SIG-M5 treated with dmso at 0.1 percent for 504 hours (cell line): ENCODE measurements at regions not wholly inside any gene's neighbourhood (a gene's known extent, or its start where the extent isn't known, plus 50 kb on each side); places are given as distances from the start of the nearest gene placed in this dataset.

Experiments
- DNase-seq: peaks from one replicate; lab custom pipeline; 2025; ENCODE audit not compliant: unreplicated experiment; lab: John Stamatoyannopoulos, UW

DNA sequence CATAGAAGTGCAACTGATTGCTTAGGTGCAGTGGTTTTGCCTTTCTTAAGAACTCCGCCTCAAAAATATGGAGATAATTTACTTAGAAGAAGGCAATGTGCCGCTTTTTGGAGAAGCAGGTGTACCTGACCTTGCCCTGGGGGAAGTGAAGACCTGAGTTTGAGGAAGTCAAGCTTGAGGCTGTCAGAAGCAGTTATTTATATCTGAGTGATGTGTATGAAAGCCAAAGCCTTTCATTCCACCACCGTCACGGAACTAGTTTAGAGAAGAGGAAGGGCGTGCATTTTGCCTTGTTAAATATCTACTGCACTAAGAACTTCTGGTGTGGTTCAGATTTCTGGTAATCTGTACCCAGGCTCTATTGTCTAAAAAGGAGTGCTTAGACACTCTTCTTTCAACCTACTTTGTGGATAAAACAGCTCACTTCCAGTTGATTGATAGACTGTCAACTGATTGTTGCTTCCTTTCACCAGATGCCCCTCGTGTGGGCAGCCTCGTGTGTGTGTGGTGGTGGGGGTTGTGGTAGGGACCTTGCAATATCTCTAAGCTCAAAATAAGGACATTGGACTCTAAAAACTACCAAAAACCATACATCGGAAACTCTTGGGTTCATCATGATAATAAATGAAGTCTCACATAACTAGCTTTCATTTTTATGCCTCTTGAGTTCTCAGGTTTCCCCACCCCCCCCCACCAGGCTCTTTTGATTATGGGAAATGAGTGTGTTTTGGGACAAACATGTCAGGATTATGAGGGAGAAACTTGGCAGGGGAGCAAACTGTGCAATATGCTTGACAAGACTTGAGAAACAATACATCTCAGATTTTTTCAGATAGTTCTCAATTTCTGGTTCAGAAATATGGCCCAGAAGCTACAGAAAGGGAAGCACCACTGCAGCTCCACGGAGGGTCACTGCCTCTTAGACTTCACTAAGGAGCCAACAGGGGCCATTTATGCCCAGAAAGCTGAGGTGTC lies 78.6 kb downstream of the ARF6 start:
- peak; percentile 47 for DNase-seq

DNA sequence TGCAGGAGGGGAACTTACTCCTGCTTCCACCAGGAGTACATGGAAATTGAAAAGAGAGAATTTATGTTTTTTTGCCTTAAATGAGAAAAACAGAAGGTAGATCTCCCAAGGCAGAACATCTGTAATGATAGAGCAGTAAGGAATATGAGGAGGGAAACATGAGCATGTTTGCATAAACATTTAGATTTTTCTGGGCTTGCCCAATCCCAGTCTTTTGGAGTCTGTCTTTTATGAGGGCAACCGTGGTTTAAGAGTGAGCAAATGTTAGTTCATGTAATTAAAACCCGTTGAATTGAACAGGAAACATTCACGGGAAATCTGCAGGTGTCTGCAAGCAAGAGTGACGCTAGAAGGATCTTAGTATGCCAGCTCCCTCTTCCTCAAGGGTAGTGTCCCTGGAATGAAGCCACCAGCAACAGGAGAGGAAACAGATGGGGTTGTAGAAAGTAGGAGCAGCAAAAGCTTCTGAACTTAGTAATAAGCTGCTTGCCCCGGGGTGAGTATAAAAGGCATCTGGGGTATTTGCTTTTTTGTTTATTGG lies 79.3 kb downstream of the ARF6 start:
- DNase-seq, result no peak

GRCh38 chr14:49972823-49973222 lies 79.9 kb downstream of the ARF6 start:
- peak; percentile 7 for DNase-seq

GRCh38 chr14:49975276-49975675 lies 82.4 kb downstream of the ARF6 start:
- no peak for DNase-seq

DNA sequence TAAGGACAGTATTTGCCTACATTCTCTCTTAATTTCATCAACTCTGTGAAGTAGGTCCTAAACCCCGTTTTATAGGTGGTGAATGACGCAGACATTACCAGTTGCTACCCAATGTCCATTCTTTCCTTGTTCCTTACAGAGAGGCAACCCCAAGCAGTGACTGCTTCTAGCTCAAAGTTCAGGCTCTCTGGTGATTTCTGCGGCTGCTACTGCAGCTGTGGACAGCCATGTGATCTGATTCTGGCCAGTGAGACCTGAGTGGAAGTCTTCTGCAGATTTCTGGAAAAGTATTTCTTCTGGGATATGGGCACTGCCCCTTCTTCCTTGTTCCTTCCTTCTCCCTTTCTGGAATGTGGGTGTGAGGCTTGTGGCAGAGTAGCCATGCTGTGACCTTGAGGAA lies 82.9 kb downstream of the ARF6 start:
- no peak for DNase-seq

DNA sequence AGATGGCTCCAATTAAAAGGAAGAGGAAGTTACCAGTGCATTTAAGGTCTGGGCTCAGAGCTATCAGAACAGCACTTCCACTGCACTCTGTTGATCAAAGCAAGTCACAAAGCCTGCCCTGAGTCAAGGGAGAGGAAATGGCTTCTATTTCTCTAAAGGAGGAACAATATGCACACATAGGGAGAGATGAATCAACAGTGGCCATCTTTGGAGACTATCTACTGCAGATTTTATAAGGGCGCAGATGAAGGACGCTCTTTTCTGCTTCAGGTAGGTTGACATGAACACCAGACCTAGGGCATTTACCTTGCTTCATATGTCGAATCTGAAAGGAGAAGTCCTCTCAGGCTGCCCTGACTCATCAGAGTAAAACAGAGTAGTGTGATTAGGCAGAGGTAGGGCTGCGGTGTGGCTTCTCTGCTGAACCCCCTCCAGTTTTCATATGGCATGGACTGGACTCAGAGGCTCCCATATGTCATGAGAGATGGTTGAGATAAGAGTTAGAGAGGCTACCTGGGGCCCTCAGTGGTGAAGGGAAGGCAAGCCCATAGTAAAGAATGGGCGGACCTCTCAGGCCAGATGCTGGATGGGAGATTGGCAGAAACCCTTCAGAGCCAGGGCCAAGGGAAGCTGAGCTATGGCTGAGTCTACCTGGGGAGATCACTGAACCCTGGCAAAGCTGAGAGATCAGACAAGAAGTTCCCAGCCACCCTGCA lies 84.4 kb downstream of the ARF6 start:
- peak; percentile 44 for DNase-seq

GRCh38 chr14:49980027-49980426 lies 87.1 kb downstream of the ARF6 start:
- no peak for DNase-seq

- no peak for DNase-seq
Observed at GRCh38 chr14:49982082-49982481, 89.2 kb downstream of the ARF6 start.

DNA sequence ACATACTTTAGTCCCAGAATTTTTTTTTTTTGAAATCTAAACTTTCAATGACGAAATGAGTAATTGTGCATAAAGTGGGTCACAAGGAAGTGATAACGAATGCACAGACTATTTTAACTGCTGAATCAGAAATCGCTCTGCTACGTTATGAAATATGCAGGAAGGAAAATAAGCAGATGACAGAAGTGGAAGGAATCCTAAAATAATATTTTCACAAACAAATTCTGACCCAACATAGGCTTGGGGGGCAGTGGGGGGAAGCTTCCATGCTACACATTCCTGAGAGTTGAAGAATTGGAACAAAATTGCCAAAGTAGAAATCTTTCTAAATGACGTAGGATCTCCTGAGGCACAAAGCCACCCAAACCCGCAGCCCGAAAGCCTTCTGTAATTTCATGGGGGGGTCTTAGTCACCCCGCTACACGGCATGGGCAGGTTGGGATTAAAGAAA lies 89.6 kb downstream of the ARF6 start:
- DNase-seq, result no peak

- no peak for DNase-seq
Observed at GRCh38 chr14:49984424-49984823, 91.5 kb downstream of the ARF6 start.

DNA sequence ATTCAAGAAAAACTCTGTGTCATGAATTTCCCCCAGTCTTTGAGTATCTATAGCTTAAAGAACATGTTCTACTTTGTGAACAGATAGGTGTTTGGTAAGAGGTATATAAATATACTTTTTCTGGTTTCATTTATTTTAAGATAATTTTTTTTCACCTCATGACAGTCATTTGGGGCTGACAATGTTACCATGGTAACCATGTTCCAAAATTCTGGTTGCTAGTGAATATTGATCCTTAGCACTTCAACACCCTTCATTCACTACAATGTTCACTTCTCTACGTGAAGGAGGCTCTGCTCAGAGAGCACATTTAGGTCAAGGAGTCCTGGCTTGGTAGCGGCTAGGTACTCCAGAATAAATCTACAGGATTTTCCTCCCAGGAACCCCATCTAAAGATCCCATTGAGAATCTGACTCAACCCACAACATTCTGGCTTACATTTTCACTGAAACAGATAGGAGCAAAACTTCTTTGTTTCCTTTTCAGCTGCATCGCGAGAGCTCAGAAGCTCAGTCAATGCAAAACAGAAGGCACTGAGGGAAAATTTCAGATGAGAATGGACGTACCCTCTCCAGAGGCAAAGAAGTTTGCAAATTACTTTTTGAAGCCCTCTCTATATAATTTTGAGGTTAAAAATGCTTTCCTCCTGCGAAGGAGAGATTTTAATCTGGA lies 93.6 kb downstream of the ARF6 start:
- DNase-seq, result no peak

DNA sequence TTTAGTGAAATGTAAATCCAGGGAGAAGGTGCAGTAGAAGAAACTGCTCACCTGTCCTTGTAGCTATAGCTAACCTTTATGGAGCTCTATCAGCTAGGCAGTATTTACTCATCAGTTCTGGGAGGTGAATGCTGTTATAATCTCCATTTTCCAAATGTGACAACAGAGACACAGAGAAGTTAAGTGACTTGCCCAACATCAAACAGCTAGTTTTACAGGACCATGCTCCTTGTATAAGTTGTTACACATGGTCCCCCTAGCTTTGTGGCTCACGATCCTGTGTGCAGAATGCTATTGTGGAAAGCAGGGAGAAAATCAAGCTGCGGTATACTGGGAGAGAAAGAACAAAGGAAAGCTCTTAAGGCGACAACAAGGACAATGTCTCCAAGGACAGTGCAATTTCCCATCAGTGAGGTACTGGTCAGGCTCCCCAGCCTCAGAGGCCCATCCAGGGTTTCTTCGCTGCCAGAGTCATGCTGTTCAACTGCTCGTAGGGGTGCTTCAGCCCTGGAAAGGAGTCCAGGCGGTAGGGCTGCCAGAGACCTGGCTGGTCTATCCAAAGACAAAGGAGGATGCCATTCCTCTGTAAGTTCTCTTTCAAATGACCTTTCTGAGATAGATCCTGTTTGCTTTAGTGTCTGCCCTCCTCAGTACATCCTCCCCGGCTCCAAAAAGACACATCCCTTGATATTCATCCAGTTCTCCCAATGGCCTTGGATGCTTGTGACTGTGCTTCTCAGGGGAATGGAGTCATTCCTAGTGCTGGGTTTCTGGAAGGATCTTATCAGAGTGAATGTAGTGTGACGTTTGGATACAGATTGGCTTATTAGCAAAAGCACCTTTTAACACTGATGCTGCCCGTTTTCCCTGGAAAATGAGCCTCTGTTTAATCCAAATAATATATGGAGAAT lies 95.5 kb downstream of the ARF6 start:
- no peak for DNase-seq

DNA sequence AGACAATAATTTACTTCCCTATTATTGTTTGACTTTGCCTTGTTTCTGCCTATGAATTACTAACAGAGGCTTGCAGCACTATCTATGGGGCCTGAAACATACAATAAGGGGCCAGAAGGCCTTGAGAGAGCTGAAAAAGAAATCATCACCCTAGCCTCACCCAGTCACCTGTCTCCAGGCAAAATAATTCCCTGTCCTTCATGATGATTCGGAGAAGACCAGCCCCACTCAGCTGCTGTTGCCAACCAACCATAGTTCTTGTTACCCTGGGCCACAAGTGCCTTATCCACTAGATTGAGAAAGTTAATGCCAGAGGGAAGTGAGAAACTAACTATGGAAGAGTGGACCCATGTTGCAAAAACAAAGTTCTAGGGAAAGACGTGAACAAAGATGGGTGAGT lies 97.1 kb downstream of the ARF6 start:
- DNase-seq, result no peak

- no peak for DNase-seq
Observed at GRCh38 chr14:49991491-49991890, 98.6 kb downstream of the ARF6 start.

DNA sequence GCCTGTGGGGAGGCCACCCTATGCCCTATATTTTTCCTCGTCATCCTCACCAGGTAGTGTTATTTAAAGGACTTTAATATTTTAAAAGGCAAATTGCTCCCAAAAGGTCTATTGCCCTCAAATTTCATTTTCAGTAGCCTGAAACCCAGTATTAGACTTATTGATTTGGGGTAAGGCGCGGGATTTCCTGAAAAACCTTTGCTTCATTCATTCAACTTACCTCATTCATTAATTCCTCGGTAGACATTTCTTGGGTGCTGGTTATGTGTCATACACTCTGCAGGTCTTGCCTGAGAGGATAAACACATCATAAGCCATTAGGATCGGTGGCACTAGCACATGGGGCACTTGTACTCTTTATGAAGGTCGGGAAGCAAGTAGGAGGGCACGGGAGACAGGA lies 99.2 kb downstream of the ARF6 start:
- no peak for DNase-seq

DNA sequence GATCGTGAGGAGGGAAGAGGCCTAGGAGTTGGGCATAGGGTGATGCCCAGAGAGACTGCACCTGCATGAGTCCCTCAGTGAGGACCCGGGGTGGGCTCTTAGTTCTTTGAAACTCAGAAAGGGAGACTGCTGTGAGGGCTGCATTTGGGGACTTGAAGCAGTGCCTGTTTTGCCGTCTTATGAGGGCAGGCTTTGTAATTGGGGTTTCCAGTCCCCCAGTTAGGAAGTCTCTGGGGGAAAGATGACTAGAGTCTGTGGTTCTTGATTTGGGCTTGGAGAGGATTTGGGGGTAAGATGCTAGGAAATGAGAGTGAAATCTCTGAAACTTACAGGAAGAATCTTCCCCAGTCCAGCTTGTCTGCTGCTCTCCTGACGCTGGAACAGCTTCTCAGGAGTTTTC lies 99.6 kb downstream of the ARF6 start:
- no peak for DNase-seq

DNA sequence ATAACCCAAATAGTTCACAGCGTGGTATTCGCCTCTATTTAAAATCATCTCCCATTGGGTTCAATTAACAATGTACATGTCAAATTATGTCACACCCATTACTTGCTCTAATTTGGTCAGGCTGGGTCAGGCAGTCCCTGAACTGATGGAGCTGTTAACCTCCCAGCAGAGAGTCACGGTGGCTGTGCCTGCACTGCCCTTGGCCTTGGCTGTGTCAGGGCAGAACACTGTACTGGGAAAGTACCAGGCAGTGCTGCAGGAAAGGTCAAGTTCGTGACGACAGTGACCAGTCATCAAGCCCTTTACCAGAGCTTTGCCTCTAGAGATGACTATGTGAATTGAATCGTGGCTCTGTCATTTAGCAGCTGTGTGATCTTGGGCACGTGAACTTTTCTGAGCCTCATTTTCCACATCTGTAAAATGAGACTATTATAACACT lies 100.0 kb downstream of the ARF6 start:
- DNase-seq, result peak; percentile 6

DNA sequence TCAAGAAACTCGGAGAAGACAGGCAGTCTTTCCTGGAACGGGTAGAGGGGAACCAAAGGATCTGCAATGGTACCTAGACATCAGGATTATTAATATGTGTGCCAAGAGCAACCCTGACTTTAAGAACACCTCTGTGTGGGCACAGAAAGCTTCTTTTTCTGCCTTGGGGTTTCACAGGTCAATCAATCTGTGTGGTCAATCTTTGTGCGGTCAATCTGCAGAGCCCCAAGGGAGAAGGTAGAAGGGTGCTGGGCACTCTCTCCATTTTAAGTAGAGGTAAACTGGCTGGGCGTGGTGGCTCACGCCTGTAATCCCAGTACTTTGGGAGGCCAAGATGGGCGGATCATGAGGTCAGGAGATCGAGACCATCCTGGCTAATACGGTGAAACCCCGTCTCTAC lies 100.7 kb downstream of the ARF6 start:
- DNase-seq, result no peak

DNA sequence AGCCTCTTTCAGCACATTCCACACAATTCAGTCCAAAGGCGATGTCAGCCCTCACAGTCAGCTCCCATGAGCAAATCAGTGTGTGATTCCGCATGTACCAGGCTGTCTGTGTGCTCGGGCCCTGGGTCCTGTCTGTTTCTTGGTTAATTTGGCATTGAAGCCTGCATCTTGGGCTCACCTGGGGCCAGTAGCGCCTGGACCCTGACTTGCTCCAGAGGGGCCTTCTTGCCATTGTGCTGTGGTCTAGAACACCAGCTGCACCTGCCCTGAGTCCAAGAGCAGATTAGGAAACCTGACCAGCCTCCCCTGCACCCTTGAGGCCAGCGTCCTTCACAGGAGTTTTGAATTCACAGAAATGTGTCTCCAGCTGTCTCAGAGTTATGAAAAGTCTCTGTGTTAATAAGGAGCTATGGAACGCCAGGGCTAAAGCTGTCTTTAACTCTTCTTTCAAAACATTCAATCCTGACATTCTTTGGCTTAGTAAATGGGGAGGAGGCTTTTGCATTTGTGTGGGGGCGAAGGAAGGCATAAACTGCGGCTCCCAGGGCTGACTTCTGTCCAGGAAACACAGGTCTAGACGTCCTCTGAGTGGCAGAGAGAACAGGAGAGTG lies 102.2 kb downstream of the ARF6 start:
- DNase-seq, result no peak

GRCh38 chr14:49997991-49998390 lies 105.1 kb downstream of the ARF6 start:
- no peak for DNase-seq
